ENCODE measurements at regions not wholly inside any gene's neighbourhood (a gene's known extent, or its start where the extent isn't known, plus 50 kb on each side); places are given as distances from the start of the nearest gene placed in this dataset.
"Not testable (repeated sequence)": the region's sequence is repeated elsewhere in the genome, so short reads cannot be mapped to it uniquely, and the experiment has no call there.

GRCh38 chr2:82023710-82024109 lies 1719.2 kb upstream of the LRRTM1 start:
- ATAC-seq: no peak
- no peaks in the 10 kb centered on the region for H3K36me3 ChIP-seq
- H3K4me1 ChIP-seq: no peaks in the 10 kb centered on the region
- peaks cover 0 to 1% of the 10 kb centered on the region in 2 donors for H3K9me3 ChIP-seq
- no peak for TF ChIP-seq CTCF (IDR thresholded peaks at IDR 0.05)
- intact Hi-C loops (cut with DNase I): no loop called here
- H3K27me3 ChIP-seq: no peaks in the 10 kb centered on the region
- no peak for DNase-seq
- no peak overlapping the region for H3K27ac ChIP-seq
- H3K4me3 ChIP-seq: no peak overlapping the region

DNA sequence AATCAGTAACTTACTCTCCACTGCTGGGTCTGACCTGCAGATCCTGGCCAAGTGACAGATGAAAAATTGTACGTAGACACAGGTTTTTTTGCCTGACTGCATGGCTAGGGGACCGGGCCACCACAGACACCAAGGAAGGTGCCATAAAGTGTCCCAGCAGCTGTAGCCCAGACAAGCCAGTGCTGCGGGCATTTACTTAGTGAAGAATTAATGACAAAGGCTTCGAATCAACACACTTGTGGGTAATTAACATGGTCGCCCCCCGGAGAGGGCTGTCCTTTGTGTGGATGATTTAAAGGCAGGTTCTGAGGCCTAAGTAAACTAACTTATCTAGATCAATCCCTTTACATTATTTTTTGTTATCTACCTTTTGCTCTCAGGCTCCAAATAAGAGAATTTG lies 1709.1 kb upstream of the LRRTM1 start:
- intact Hi-C loops (cut with DNase I): no loop called here
- TF ChIP-seq CTCF (IDR thresholded peaks at IDR 0.05): no peak
- no peaks in the 10 kb centered on the region for H3K36me3 ChIP-seq
- ATAC-seq: no peak
- H3K4me3 ChIP-seq: no peak overlapping the region
- DNase-seq: no peak
- no peaks in the 10 kb centered on the region for H3K4me1 ChIP-seq
- H3K27me3 ChIP-seq: no peaks in the 10 kb centered on the region
- no peaks in the 10 kb centered on the region for H3K9me3 ChIP-seq
- H3K27ac ChIP-seq: no peak overlapping the region

DNA sequence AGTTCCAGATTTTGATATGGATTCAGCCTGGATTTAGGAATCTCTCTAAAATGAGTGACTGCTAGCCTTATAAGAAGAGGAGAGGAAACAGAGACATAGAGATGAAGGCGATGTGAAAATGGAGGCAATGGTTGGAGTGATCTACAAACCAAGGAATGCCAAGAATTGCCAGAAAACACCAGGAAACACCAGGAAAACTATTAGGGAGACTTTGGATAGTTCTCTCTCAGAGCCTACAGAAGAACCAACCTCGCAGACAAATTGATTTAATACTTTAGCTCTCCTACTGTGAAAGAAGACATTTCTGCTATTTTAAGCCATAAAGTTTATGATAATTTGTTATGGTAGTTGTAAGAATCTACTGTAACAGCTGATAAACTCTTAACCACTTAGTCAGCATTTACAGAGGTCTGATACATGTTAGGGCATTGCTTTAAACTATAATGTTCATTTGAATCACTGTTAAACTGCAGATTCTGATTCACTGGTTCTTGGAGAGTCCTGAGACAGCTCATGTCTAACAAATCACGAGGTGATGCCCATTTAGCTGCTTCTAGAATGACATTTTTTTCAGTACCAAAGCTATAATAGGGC lies 1702.6 kb upstream of the LRRTM1 start:
- Histone ChIP-seq H3K4me1 (no peaks in the 10 kb centered on the region), H3K9me3 (no peaks in the 10 kb centered on the region), H3K27ac (no peak overlapping the region), H3K4me3 (no peak overlapping the region), H3K36me3 (no peaks in the 10 kb centered on the region), H3K27me3 (no peaks in the 10 kb centered on the region)
- no peak for TF ChIP-seq CTCF (IDR thresholded peaks at IDR 0.05)
- DNase-seq: no peak
- ATAC-seq: no peak
- intact Hi-C loops (cut with DNase I): no loop called here

DNA sequence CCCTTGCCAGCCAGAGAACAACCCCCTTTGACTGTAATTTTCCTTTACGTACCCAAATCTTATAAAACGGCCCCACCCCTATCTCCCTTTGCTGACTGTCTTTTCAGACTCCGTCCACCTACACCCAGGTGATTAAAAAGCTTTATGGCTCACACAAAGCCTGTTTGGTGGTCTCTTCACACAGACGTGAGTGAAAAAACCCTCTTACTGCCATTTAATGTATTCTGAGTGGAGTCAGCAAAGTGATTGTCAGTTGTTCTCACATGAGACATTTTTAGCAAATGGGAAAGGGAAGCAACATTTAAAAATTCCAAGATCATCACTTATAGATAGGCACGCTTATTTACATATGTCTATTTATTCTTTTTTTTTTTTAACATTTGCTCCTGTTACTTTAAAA lies 1701.3 kb upstream of the LRRTM1 start:
- intact Hi-C loops (cut with DNase I); H3K36me3 ChIP-seq; ATAC-seq; H3K4me1 ChIP-seq; H3K9me3 ChIP-seq; H3K27ac ChIP-seq; H3K27me3 ChIP-seq; H3K4me3 ChIP-seq; DNase-seq: not testable (repeated sequence)

GRCh38 chr2:82001614-82002013 lies 1697.1 kb upstream of the LRRTM1 start:
- H3K4me1 ChIP-seq: no peaks in the 10 kb centered on the region
- no peak overlapping the region for H3K27ac ChIP-seq
- DNase-seq: no peak
- no peaks in the 10 kb centered on the region for H3K36me3 ChIP-seq
- no peak for ATAC-seq
- H3K27me3 ChIP-seq: no peaks in the 10 kb centered on the region
- no peaks in the 10 kb centered on the region for H3K9me3 ChIP-seq
- TF ChIP-seq CTCF (IDR thresholded peaks at IDR 0.05): no peak
- intact Hi-C loops (cut with DNase I): no loop called here
- no peak overlapping the region for H3K4me3 ChIP-seq

- H3K9me3 ChIP-seq: no peaks in the 10 kb centered on the region
- ATAC-seq: no peak
- H3K4me1 ChIP-seq: no peaks in the 10 kb centered on the region
- TF ChIP-seq CTCF (IDR thresholded peaks at IDR 0.05): no peak
- no peak overlapping the region for H3K27ac ChIP-seq
- H3K36me3 ChIP-seq: no peaks in the 10 kb centered on the region
- no peak overlapping the region for H3K4me3 ChIP-seq
- no peak for DNase-seq
- H3K27me3 ChIP-seq: no peaks in the 10 kb centered on the region
- intact Hi-C loops (cut with DNase I): no loop called here
Observed at GRCh38 chr2:82000606-82001005, 1696.1 kb upstream of the LRRTM1 start.

Measured in left lung (tissue), 4 donors.